LNCAP (cell line): ENCODE measurements at regions not wholly inside any gene's neighbourhood (a gene's known extent, or its start where the extent isn't known, plus 50 kb on each side); places are given as distances from the start of the nearest gene placed in this dataset.

Source experiments
- CTCF ChIP-seq: fragments of 450-650 bp; IDR thresholded peaks from 2 replicates; pipeline ENCODE4 v1.5.1; 2017; ENCODE audit warnings: mild to moderate bottlenecking

GRCh38 chr1:99170516-99170915, 93.8 kb upstream of the PLPPR4 start:
- no peak for TF ChIP-seq CTCF

DNA sequence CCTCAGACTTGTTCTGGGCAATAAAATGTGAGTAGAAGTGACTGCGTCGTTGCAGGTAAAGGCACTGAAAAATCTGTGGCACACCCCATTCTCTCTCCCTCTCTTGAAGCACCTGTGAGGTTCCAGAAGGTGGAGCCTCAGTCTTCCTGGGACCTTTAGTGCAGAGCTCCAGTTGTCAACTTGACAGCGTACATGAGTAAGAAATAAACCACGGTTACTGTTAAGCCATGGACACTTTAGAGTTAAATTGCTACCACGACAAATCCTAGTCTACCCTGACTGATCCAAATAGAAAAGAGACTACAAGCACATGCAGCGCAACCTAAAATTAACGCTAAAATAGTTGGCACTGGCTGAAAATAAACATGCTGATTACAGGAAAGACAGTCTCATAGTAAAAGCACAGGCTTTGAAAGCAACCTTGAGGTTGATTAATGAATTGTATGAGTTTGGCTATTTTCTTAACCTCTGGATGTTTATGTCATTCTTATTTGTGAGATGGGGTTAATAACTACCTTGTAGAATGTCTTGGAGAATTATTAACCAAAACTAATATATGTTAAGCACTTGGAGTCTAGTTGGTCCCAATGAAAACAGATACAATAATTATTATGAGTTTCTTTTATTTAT, 93.0 kb upstream of the PLPPR4 start:
- TF ChIP-seq CTCF, result no peak

DNA sequence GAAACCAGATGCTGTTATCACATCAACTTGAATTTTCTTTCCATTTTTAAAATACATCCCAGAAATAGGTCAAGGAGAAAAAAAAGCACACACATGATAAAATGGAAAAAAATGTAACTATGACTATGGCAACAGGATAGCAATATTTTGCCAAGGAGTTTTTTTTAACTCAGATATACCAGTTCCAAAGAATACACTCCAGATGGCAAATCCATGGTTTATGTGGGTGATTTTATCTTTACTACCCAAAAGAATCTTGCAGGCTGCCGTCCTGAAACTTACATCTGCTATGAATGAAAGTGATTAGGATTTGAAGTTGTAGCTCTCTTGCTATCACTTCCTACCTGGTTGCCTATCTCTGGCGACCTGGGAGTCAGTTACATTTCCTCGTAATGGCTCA, 91.0 kb upstream of the PLPPR4 start:
- no peak for TF ChIP-seq CTCF

- no peak for TF ChIP-seq CTCF
These were observed 90.4 kb upstream of the PLPPR4 start for GRCh38 chr1:99173900-99174299.

- no peak for TF ChIP-seq CTCF
These were observed 87.5 kb upstream of the PLPPR4 start for GRCh38 chr1:99176753-99177152.

DNA sequence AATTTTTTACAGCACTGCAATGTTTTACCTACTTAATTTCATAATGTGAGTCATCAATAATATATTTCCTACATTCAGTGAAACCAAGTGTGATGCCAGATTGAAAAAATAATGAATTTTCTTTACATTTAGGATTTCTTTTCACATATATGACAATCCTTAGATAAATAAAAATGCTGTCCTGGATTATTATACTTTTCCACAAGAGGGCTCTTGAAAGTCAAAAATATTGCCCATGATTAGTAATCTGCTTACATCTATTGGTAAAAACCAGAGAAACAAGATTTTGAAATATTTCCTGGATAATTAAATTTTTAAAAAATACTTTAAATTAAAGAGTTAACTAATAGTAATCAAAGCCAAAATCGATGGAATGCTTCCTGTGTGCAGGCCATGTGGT, 86.8 kb upstream of the PLPPR4 start:
- 0 out of 2 replicates have a peak, but pooled peaks have one; percentile 25 for TF ChIP-seq CTCF

DNA sequence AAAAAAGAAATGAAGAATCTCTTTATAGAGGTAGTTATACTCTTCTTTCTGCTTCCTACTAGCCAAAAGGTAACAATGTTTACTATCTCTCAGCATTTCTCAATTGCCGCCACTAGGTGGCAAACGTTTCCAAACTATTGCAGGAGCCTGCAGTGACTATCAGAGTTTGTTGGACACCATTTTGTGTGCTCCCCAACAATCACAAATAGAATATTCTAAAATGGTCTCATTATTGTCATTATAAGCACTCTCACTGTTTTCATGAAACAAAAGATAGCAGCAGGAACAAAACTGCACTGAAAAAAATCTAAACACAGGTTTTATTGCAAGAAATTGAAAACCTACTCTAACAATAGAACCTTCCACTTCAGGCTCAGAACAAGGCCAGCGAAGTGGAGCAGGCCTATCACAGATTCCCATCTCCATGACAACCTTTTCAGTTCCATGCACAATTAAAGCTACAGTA, 83.9 kb upstream of the PLPPR4 start:
- peak; percentile 76 for TF ChIP-seq CTCF

DNA sequence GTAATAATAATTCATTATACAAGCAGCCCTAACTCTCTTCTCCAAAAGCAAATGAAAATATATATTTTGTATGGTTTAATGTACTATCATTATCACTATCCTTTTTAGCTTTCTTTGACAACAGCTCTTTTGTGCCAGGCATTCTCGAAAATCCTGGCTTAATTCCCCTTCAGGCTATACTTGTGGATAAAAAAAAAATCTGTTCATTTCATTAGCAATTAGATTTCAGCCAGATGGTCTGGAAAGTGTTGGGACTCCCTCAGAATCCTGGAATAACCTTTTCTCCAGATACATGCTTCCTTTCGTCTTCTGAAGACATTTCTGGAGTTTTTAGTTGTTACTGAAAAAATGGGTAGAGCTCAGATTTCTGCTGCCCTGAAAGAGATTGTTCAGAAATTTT, 83.4 kb upstream of the PLPPR4 start:
- no peak for TF ChIP-seq CTCF
